Hepatocyte (in vitro differentiated cells): ENCODE measurements at regions not wholly inside any gene's neighbourhood (a gene's known extent, or its start where the extent isn't known, plus 50 kb on each side); places are given as distances from the start of the nearest gene placed in this dataset.

Experiments used
- DNase-seq: peaks from one replicate; pipeline ENCODE4 v3.0.0-alpha.2; 2016; ENCODE audit warnings: low spot score
- H2AFZ ChIP-seq: fragments of 200-600 bp; sonication (generic); 2 replicates; pipeline ENCODE4 v1.6.0; 2016; ENCODE audit warnings: antibody characterized with exemption, mild to moderate bottlenecking
- H3K27ac ChIP-seq: fragments of 200-600 bp; sonication (generic); 2 replicates; pipeline ENCODE4 v1.5.1; 2016; ENCODE audit warnings: mild to moderate bottlenecking
- H3K27me3 ChIP-seq: fragments of 200-600 bp; sonication (generic); 2 replicates; pipeline ENCODE4 v1.6.1; 2016
- H3K36me3 ChIP-seq: fragments of 200-600 bp; sonication (generic); replicated peaks from 2 replicates; pipeline ENCODE4 v1.5.1; 2016; ENCODE audit warnings: low read depth; ENCODE audit not compliant: insufficient read depth
- H3K4me1 ChIP-seq: fragments of 200-600 bp; sonication (generic); 2 replicates; pipeline ENCODE4 v1.5.1; 2016; ENCODE audit warnings: mild to moderate bottlenecking, moderate library complexity; ENCODE audit not compliant: insufficient read depth
- H3K4me2 ChIP-seq: fragments of 200-600 bp; sonication (generic); 2 replicates; pipeline ENCODE4 v1.6.0; 2016
- H3K4me3 ChIP-seq: fragments of 200-600 bp; sonication (generic); 2 replicates; pipeline ENCODE4 v1.5.1; 2016; ENCODE audit warnings: mild to moderate bottlenecking
- H3K79me2 ChIP-seq: fragments of 200-600 bp; sonication (generic); 2 replicates; pipeline ENCODE4 v1.6.0; 2017; ENCODE audit warnings: mild to moderate bottlenecking
- H3K9me2 ChIP-seq: fragments of 200-600 bp; sonication (generic); replicated peaks from 2 replicates; pipeline ENCODE4 v1.6.0; 2017; ENCODE audit warnings: mild to moderate bottlenecking; ENCODE audit not compliant: insufficient read depth
- H3K9me3 ChIP-seq: fragments of 200-600 bp; sonication (generic); 2 replicates; pipeline ENCODE4 v1.5.1; 2016; ENCODE audit warnings: low read depth, mild to moderate bottlenecking
- H4K20me1 ChIP-seq: fragments of 200-600 bp; sonication (generic); 2 replicates; pipeline ENCODE4 v1.6.0; 2016; ENCODE audit warnings: mild to moderate bottlenecking; ENCODE audit not compliant: insufficient read depth, poor library complexity, severe bottlenecking
- CTCF ChIP-seq: fragments of 200-600 bp; sonication (generic); IDR thresholded peaks from 2 replicates; pipeline ENCODE4 v1.5.1; 2016; ENCODE audit warnings: antibody characterized with exemption, mild to moderate bottlenecking; ENCODE audit not compliant: poor library complexity
- EZH2 ChIP-seq: fragments of 200-600 bp; sonication (generic); IDR thresholded peaks from 2 replicates; pipeline ENCODE4 v1.6.1; 2016; ENCODE audit warnings: antibody characterized with exemption, mild to moderate bottlenecking, borderline replicate concordance
- EZH2phosphoT487 ChIP-seq: fragments of 200-600 bp; sonication (generic); IDR thresholded peaks from one replicate; pipeline ENCODE4 v1.6.1; 2018; ENCODE audit warnings: antibody characterized with exemption, mild to moderate bottlenecking, low read depth, moderate library complexity; ENCODE audit not compliant: unreplicated experiment, severe bottlenecking
- WGBS: methylation state at CpG from one replicate; pipeline ENCODE4 v1.1.6; 2016; ENCODE audit warnings: low lambda C conversion rate; ENCODE audit errors: missing lambda C conversion rate; 5-methylcytosine and 5-hydroxymethylcytosine counted together

- H3K4me3 ChIP-seq, result no peak overlapping the region
- H4K20me1 ChIP-seq, result no peaks in the 10 kb centered on the region
- H2AFZ ChIP-seq, result no peak overlapping the region
- no peaks in the 10 kb centered on the region for H3K27me3 ChIP-seq
- TF ChIP-seq CTCF, result no peak
- no peak for TF ChIP-seq EZH2phosphoT487
- TF ChIP-seq EZH2, result no peak
- DNase-seq, result no peak
- no peaks in the 10 kb centered on the region for H3K9me3 ChIP-seq
- H3K36me3 ChIP-seq, result no peaks in the 10 kb centered on the region
- no peaks in the 10 kb centered on the region for H3K9me2 ChIP-seq
- H3K4me1 ChIP-seq, result no peaks in the 10 kb centered on the region
- 66% methylated on average over 5 of the region's 5 CpGs for WGBS
- no peak overlapping the region for H3K27ac ChIP-seq
- H3K79me2 ChIP-seq, result no peaks in the 10 kb centered on the region
- H3K4me2 ChIP-seq, result no peak overlapping the region
Observed at GRCh38 chr4:138741766-138742377, 273.7 kb upstream of the NOCT start.

GRCh38 chr4:138740816-138741745 is 274.5 kb upstream of the NOCT start:
- Histone ChIP-seq H3K79me2 (no peaks in the 10 kb centered on the region), H4K20me1 (no peaks in the 10 kb centered on the region), H3K27ac (no peak overlapping the region), H3K4me3 (no peak overlapping the region), H3K4me1 (no peaks in the 10 kb centered on the region), H2AFZ (no peak overlapping the region), H3K36me3 (no peaks in the 10 kb centered on the region), H3K4me2 (no peak overlapping the region), H3K27me3 (no peaks in the 10 kb centered on the region), H3K9me3 (no peaks in the 10 kb centered on the region), H3K9me2 (no peaks in the 10 kb centered on the region)
- 87% methylated on average over 4 of the region's 4 CpGs for WGBS
- no peak for DNase-seq
- no peak for TF ChIP-seq EZH2
- TF ChIP-seq EZH2phosphoT487, result no peak

- Histone ChIP-seq H3K4me2 (no peak overlapping the region), H3K27me3 (no peaks in the 10 kb centered on the region), H4K20me1 (no peaks in the 10 kb centered on the region), H3K27ac (no peak overlapping the region), H3K9me2 (no peaks in the 10 kb centered on the region), H3K79me2 (no peaks in the 10 kb centered on the region), H3K9me3 (no peaks in the 10 kb centered on the region), H2AFZ (no peak overlapping the region), H3K36me3 (no peaks in the 10 kb centered on the region), H3K4me1 (no peaks in the 10 kb centered on the region), H3K4me3 (no peak overlapping the region)
- DNase-seq, result no peak
- TF ChIP-seq EZH2, result no peak
- TF ChIP-seq EZH2phosphoT487, result no peak
- no peak for TF ChIP-seq CTCF
Observed at GRCh38 chr4:138736362-138736761, 279.2 kb upstream of the NOCT start.

- H3K9me2 ChIP-seq, result no peaks in the 10 kb centered on the region
- TF ChIP-seq CTCF (no peak), EZH2 (no peak), EZH2phosphoT487 (no peak)
- no peak overlapping the region for H3K4me2 ChIP-seq
- H3K36me3 ChIP-seq, result no peaks in the 10 kb centered on the region
- no peak overlapping the region for H3K27ac ChIP-seq
- H3K4me1 ChIP-seq, result no peaks in the 10 kb centered on the region
- no peaks in the 10 kb centered on the region for H3K27me3 ChIP-seq
- WGBS, result 44% methylated on average over 1 of the region's 1 CpG
- H2AFZ ChIP-seq, result no peak overlapping the region
- H3K9me3 ChIP-seq, result no peaks in the 10 kb centered on the region
- DNase-seq, result peak; percentile 11
- no peak overlapping the region for H3K4me3 ChIP-seq
- no peaks in the 10 kb centered on the region for H4K20me1 ChIP-seq
- H3K79me2 ChIP-seq, result no peaks in the 10 kb centered on the region
Observed at GRCh38 chr4:138734746-138735145, 280.8 kb upstream of the NOCT start.
